GM21529 (cell line): ENCODE measurements at regions not wholly inside any gene's neighbourhood (a gene's known extent, or its start where the extent isn't known, plus 50 kb on each side); places are given as distances from the start of the nearest gene placed in this dataset.

Experiments
- ATAC-seq: cut with Tn5 transposase; IDR thresholded peaks from one replicate; pipeline ENCODE4 v1.9.1; 2021; ENCODE audit not compliant: unreplicated experiment

DNA sequence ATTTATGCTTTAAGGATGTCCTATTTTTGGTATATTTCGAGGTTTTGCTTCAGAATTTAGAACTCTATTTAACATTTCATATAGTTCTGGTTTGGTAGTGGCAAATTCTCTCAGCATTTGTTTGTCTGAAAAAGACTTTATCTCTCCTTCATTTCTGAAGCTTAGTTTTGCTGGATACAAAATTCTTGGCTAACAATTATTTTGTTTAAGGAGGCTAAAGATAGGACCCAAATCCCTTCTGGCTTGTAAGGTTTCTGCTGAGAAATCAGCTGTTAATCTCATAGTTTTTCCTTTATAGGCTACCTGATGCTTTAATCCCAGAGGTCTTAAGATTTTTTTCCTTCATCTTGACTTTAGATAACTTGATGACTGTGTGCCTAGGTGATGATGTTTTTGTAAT is 162.7 kb upstream of the B3GAT2 start:
- no peak for ATAC-seq

DNA sequence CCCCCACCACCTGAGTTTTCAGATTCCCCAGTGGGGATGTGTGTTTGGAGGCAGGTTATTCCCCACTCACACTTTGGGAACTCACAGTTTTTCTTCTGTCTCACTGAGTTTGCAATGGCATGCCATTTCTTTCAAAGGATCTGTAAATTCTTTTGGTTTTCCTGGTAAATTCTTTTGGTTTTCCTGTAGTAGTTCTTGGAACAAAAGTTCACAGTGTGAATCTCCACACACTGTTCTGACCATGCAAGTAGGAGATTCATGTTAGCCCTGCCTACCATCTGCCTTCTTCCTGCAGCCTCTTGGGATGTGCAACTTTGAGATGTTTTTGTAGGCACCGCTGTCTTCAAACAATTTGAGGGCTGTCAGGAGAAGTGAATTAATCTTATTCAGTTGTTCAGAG is 165.6 kb upstream of the OGFRL1 start:
- no peak for ATAC-seq

DNA sequence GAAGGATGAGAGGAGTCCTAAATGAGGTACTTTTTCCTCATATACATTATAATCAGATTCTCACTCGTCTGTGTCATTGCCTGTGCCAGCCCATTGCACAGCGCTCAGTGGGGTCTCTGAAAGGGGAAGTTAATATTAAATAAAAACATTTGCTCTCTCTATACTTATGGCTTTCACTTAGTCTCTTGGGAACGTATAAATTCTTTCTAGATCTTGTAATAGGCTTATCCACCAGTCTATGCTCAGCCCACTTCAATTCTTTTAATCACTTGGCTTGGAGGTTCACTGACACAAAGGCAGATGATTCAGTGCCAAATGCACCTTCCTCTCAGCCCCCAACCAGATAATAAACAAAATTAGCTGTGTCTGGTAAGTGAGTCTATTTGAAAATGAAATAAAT is 164.3 kb upstream of the OGFRL1 start:
- ATAC-seq = no peak

DNA sequence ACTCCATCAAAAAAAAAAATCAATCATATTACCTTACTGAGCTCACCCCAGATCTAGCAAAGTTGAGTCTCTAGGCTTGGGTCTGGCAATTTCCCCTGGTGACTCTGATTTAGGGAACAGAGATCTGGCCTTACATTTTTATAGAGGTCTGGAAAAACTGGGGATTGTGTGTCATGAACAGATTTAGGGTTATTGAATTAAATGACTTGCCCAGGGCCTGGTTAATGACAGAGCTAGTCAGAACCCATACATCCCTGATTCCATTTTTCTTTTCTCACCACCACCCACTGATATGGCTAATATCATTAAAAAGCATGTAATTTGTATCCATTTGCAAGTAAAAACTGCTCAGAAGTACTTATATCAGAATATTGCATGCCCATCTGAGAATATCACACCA is 163.4 kb upstream of the OGFRL1 start:
- no peak for ATAC-seq

DNA sequence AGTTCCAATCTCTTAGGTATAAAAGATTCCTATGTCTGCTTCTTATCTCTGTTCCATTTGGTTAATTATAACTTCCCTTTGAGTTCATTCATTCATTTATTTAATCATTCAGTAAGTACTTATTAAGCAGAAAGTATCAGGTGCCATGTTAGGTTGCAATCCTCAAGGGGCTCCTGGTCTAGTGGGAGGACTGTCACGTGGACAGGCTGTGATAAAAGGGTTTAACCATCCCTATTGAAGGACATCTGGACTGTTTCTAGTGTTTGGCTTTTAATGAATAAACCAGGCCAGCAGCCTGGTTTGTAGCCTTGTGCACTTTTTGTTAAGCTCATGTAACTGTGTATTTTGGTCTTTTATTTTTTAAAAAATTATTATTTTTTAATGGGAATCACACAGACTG is 162.1 kb upstream of the OGFRL1 start:
- no peak for ATAC-seq

DNA sequence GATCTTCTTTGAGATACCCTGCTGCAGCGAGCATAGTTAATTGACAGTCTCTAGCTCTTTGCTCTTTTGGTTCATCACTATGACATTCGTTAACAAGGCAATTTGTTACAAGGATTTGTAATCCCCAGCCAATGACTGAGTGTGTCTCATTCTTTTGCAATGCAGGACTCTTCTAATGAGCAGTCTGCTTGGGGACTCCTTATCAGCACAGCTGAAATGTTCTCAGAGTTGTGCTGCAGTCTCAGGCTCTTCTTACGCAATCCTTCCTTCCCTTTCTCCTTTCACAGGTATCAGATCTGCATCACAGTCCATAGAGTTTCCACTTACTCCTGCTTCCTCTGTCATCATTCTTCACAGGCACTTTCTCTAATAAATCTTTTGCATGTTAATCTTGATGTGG is 161.2 kb upstream of the OGFRL1 start:
- ATAC-seq = no peak

DNA sequence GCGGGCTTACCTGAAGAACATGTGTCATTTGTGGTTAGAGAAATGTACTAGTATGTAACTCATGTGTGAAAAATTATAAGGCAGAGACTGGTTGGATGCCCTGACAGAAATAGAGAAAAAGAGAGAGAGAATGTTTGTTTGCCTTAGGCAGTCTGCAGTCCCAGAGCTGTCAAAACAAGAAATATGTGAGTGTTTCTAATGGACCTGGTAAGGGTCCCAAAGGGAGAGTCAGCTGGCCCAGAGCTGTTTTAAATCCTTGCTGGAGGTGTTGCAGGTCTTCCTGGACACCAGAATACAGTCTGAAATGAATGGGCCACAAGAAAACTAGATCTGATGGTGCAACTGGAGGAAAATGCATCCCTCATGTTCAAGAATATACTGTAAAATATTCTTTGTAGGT is 158.3 kb upstream of the OGFRL1 start:
- ATAC-seq = no peak

DNA sequence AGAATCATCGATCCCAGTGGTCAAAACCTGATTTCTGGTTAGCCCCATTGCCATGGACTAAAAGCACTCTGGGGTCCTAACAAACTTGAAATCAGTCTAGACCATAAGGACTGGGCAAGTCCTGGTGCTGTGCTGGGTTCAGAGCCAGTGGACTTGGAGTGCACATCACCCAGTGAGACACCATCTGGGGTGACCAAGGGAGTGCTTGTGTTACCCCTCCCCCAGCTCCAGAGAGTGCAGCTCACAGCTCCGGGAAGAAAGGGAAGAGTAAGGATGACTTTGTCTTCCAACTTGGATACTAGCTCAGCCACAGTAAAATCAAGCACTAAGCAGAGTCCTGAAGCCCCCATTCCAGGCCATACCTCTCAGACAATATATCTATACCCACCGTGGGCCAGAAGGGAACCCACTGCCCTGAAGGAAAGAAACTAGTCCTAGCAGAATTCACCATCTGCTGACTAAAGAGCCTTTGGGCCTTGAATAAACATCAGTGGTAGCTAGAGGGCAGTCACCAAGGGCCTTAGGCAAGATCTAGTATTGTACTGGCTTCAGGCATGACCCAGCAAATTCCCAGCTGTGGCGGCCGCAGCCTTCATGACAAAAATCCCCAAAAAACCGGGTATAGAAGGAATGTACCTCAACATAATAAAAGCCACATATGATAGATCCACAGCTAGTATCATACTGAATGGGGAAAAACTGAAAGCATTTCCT is 153.5 kb upstream of the OGFRL1 start:
- no peak for ATAC-seq

DNA sequence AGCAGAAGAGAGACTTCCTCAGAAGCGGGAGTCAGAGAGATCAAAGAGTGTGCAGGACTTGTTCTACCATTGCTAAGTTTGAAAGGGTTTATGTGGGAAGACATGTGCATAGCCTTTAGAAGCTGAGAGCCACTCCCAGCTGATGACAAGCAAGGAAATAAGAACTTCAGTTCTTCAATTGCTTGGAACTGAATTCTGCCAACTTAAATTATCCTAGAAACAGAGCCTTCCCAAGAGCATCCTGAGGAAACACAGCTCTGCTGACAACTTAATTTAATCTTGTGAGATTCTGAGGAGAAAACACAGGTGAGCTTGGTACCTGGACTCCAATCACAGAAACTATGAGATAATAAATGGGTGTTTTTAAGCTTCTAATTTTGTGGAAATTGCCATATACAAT is 150.6 kb upstream of the OGFRL1 start:
- ATAC-seq = no peak

DNA sequence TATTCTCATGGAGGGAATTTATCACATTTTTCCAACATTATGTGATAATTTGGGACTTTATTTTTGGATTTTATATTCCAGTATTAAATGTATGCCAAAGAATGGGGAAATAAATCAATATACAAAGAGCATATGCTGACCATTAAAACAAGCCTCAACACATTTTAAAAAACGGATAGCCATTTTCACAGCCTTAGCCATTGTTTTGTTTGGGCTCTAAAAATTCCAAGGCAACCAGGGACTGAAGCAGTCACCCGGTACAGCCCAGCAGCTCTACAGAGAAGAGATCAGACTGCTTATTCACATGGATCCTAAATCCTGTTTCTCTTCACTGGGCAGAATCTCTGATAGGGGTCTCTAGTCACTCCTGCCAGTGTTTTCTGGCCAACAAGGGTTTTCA is 150.2 kb upstream of the OGFRL1 start:
- no peak for ATAC-seq

DNA sequence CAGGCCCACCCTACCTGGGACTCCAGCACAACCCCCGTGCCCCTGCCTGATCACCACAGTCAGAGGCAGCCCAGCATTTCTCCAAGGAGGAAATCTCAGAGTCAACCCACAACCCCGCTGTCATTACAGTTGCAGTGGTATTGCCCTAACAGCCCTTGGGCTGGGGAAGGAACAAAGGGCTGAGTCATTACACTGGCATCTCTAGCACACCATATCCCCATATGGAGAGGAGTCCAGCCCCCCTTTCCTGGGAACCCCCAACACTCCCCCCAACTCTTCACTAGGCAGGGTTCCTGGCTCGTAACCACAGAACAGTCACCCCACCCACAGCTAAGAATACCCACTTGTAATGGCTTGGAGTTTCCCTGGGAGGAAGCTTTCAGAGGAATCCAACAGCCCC is 149.4 kb upstream of the OGFRL1 start:
- ATAC-seq = no peak

DNA sequence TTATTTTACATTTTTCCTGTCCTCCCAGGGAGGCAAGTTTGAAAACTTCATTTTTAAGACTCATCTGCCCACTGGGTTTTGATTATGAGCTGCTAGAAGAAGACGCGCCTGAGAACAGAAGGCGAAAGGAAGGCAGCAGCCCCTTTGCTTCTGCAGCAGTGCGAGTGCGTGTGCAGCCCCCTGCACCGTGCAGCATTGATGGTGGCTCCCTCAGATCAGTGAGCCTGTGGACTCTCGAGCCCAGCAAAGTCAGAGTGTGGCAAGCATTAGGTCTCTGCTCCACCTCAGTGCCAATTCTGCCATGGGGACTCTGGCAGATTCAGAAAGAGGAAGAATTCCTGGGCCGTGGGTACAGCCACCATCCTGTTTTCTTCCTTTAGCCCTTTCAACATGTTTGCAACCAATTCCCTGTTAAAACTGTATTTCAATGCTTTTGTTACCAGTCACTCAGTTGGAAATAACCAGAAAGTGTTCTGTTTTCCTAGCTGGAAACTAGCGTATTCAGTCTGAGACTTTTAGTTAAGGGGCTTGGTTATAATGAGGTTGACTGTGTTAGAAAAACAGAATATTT is 134.8 kb upstream of the OGFRL1 start:
- ATAC-seq = no peak

DNA sequence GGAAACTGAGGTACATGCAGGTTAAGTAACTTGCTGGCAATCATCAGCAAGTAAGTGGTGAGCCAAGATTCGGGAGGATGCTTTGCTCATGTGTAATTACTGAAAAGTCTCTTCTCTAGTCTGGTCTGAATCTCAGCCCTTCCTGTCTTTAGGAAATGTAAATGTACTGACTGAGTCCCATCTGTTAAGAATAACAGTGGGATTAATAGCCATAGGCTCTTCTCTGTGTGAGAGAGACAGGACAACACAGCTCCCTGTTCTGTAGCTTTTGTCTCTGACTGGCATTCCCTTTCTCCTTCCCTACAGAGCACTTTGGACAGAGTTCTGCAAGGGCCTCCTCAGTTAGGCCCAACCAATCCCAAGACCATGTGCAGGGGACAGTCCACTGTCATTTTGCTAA is 131.3 kb upstream of the OGFRL1 start:
- no peak for ATAC-seq

DNA sequence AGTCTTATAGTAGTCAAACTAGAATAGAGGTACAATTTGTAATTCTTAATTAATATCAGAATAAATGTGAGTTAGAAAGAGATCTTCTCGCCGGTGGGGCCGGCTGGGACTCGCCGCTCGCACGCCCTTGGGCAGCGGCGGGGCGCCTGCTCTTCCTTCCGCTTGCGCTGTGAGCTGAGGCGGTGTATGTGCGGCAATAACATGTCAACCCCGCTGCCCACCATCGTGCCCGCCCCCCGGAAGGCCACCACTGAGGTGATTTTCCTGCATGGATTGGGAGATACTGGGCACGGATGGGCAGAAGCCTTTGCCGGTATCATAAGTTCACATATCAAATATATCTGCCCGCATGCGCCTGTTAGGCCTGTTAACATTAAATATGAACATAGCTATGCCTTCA is 123.7 kb upstream of the OGFRL1 start:
- no peak for ATAC-seq

DNA sequence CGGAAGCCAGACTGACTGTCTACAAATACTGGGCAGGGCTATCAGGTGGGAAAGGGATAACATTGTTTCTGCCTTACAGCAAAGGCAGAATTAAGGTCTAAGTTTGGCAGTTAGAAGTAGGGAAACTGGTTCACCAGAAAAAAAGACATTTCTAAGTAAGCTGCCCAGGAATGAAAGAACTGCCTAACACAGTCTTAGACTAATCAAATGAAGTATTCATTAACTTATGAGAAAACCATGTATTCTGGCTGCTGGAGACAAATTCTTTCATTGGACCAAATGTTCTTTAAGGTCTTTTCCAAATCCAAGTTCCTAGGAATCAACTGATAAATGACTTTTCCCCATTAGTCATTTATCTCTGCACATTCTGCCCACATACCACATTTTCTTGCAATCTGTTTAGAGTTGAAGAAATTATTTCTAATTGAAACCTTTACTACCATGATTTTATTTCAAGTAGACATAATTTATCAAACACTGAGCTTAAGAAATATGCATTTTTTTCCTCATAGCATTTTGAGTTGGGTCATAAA is 120.3 kb upstream of the OGFRL1 start:
- no peak for ATAC-seq

DNA sequence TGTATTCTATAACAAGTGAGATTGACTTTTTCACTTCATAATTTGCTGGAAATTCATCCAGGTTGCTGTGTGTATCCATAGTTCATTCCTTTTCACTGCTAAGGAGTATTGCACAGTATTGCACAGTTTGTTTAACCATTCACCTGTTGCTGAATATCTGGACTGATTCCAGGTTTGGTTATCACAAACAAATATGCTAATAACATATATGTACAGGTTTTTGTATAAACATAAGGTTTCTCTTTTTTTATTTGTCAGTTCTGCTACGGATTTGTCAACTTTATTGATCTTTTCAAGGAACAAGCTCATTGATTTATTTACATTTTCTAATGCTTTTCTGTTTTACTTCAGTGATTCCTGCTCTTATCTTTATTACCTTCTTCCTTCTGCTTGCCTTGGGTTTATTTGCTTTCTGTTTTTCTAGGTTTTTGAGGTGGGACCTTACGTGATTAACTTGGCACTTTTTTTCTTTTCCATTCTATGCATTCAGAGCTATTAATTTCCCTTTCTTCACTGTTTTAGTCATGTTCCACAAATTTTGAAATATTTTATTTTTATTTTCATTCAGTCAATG is 117.0 kb upstream of the OGFRL1 start:
- no peak for ATAC-seq

DNA sequence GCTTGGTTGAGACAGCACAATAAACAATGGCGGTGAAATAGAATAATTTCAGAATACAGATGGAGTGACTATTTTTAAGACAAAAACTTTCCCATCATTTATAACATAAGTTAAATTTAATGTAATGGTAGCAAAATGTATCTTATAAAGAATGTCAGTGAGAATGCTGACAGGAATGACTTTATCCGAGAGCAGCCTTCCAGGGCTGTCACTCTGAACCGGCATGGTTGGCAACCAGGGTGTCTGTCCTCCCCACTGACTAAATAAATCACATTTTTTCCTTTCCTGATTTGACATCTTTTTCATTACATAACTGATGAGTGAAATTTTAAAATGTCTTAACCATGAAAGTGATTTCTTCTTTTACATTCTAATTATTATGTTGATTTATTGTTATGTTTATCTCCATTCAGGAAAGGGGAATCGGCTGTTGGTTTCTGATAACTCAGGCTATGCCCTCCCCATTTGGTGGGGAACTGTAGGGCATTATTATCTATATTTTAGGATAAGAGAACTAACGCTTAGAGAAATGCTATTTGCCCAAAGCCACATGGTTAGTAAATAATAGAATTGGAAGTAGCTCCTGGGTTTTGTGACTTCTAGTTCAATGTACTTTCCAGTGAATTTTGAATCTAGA is 109.2 kb upstream of the OGFRL1 start:
- no peak for ATAC-seq

DNA sequence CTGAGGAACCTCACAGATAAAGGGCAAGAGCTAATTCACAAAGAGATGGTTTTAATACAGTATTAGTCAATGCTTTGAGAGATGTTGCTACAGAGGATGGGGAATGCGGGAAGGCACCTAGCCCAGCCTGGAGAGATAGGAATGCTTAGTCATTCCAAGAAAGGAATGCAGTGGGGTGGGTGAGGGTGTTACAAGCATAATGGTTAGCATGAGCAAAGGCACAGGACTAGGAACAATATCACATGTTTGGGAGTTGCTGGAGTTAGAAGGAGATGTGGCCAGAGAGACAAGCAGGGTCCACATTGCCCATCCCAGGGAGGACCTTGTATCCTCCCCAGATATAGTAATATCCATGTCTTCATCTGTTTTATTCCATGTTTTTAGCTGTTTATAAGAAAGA is 107.0 kb upstream of the OGFRL1 start:
- no peak for ATAC-seq

DNA sequence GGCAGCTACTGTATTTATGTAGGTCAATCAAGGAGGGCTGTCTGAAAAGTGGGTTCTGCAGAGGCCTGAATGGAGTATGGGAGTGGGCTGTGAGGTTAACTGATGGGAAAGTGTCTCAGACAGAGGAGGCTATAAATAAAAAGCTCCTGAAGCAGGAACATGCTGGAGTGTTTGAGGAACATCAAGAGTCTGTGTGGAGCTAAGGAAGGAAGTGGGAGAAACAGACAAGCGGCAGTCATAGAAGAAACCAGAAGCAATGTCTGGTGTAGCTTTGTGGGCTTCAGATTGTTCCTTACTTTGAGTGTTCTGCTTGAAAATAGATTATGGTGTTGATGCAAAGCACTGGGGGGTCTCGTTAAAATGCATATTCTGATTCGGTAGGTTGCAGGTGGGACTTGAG is 101.5 kb upstream of the OGFRL1 start:
- ATAC-seq = no peak

DNA sequence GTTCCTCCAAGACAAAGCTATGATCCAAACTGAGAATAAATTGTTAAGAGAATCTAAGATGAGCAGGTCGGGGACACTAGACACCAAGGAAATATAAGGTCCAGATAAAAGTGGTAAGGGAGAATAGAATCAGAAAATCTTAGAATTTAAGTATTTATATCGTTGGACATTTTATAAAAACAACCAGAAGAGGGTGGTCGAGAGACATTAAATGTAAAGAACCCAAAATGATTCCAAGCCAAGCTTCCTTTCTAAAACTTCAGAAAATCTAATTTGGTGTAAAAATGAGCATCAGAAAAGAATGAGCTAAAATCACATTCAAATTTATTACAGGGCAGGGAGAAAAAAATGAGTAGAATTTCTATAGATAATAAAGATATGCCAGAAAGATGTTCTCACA is 97.8 kb upstream of the OGFRL1 start:
- ATAC-seq = no peak

DNA sequence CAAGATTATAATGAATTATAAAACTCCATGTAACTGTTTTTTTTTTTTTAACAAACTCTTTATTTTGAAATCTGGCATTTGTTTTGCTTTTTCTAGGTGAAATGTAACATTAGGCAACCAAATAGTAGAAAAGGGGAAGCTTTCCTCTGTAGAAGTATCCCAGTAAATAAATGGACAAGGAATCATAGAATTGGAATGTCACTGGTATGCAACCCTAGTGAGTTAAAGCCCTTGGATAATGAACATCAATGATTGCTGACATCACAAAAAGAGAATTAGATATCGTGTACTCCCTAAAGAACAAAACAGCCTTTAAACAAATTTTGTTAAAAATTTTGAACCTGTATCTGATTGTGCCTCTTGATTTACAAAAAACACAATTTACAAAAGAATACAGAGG is 93.9 kb upstream of the OGFRL1 start:
- no peak for ATAC-seq

DNA sequence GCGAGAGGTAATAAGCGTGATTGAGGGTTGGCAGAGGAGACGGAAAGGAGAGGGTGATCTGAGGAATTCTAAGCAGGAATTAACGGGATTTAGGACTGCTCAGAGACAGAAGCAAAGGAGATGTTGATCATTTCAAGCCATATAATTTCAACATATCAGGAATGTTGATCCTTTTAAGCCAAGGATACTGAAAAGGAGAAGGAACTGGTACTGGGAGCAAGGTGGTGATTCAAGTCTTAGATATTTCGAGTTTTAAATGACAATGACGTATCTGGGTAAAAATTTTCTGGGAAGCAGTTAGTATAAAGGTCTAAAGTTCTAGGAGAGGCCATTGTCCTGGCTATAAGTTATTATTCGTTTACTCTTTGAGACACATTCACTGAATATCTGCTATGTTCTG is 91.3 kb upstream of the OGFRL1 start:
- ATAC-seq = no peak
